Midbrain (tissue), 1 donor: ENCODE measurements at regions not wholly inside any gene's neighbourhood (a gene's known extent, or its start where the extent isn't known, plus 50 kb on each side); places are given as distances from the start of the nearest gene placed in this dataset.
"Not testable (repeated sequence)": the region's sequence is repeated elsewhere in the genome, so short reads cannot be mapped to it uniquely, and the experiment has no call there.

Experiments used
- DNase-seq: peaks from one replicate; lab custom pipeline; 2025; lab: John Stamatoyannopoulos, UW

- no peak for DNase-seq
These were observed 219.9 kb upstream of the IRS2 start for GRCh38 chr13:110006304-110006703.

DNA sequence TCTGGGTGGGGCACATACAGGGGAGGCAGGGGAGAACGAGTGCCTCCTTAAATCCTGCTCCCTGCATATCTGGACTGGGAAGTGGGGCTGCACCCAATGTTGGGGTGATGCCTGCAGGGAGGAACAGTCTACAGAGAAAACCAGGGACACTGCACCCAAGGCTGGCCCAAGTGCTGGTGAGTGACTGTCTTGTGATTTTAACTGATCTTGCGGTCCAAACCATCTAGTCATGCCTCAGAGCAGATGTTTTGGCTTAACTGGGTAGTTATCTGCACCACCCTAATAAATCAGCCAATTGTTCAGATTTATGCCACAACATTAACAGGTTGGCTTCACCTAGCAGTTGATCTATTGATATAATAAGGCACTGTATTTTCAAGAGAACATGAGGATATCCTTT lies 219.2 kb upstream of the IRS2 start:
- no peak for DNase-seq

- no peak for DNase-seq
These were observed 218.4 kb upstream of the IRS2 start for GRCh38 chr13:110004814-110005213.

DNA sequence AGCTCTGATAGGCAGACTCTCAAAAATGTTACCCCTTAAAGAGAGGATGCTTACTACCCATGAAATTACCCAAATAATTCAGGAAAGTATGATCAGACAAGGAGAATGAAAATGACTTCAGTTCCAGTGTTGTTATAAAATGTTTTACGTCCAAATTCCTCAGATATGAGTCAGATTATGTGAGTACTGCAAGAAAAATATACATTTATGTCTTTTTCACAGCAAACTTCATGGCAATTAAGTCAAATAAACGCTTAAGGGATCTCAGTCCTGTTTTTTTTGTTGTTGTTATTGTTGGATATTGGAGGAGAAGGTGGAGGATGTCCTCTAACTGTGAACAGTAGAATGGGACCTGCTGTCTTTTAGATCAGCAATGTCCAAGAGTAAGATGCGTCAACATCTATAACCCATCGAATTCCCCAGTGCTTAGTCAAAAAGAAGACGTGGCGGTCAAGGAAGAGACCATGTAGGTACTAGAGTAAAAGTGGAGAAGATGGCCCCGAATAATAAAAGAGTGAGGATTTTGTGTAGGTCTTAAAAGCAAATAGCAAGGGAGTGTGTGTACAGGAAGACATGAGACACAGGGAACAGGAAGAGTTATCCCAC lies 215.4 kb upstream of the IRS2 start:
- DNase-seq: no peak

GRCh38 chr13:110000534-110001345 lies 214.4 kb upstream of the IRS2 start:
- DNase-seq: no peak

GRCh38 chr13:109999659-110000533 lies 213.5 kb upstream of the IRS2 start:
- DNase-seq: no peak

DNA sequence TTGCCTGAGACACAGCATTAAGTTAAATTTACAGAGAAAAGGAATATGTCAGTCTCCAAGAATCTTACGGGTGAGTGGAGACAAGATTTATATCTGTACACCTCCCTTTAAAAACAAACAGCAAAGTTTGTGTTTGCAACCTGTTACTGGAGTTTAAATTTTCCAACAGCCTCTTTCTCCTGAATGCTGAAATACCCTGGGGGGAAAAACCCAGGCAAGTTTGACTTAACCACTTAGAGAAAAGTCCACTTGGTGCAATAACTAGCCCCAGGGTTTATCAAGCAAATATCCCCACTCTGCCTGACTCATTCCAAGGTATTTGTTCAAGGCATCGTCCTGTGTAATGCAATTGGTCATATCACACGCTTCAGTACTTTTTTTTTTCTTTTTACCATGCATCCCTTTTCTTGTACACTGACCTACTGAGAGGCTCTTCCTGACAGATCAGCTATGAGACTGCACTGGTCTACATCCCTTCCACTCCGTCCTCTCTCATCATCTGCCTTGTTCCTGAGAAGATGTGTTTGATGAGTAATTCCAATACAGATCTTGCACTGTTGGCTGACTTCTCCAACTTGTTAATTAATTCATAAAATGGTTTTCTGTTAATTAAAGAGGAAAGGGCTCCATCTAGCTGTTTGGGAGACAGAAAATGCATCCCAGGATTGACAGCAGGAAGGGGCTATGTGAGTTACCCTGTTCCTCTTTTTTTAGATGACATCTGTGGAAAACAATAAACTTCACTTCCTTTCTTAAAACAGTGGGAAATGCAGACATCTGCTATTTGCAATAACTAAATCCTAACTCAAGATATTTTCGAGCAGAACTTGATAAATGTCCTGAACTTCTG lies 212.5 kb upstream of the IRS2 start:
- peak; percentile 5 for DNase-seq

GRCh38 chr13:109998037-109998436 lies 211.7 kb upstream of the IRS2 start:
- no peak for DNase-seq

- not testable (repeated sequence) for DNase-seq
These were observed 210.7 kb upstream of the IRS2 start for GRCh38 chr13:109997056-109997595.

GRCh38 chr13:109996404-109996960 lies 210.1 kb upstream of the IRS2 start:
- no peak for DNase-seq

DNA sequence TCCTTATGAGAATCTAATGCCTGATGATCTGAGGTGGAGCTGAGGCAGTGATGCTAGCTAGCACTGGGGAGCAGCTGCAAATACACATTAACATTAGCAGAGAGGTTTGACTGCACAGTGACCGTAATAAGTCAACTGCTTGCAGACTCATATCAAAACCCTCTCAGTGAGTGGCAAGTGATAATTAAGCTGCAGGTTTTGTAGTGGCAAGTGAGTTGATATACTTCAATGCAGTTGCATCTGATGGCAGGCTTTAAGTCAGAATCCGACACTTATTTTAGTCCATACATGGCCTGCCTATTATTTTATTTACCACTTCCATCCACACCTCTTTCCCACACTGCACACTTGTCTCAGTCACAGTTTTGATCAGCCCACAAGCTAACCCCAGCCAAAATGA lies 209.2 kb upstream of the IRS2 start:
- DNase-seq: no peak

GRCh38 chr13:109990296-109990695 lies 203.9 kb upstream of the IRS2 start:
- no peak for DNase-seq

DNA sequence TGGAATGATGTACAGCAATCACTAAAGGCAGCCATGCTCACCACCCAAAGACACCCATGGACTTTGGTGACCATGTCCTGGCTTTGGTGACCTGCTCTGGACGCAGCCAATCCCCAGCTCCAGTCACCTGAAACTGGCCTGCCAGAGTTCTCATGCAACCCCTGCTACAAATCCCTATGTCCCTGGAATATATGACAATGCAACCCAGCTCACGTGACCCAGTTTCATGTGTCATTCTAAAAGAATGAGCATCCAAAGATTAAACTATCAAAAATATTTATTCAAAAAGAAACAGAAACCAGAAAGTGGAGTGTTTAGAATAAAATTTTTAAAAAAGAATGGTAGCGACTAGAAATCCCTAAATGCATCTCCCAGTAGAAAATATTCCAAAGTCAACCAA lies 203.3 kb upstream of the IRS2 start:
- no peak for DNase-seq

GRCh38 chr13:109989155-109989554 lies 202.8 kb upstream of the IRS2 start:
- DNase-seq: no peak

DNA sequence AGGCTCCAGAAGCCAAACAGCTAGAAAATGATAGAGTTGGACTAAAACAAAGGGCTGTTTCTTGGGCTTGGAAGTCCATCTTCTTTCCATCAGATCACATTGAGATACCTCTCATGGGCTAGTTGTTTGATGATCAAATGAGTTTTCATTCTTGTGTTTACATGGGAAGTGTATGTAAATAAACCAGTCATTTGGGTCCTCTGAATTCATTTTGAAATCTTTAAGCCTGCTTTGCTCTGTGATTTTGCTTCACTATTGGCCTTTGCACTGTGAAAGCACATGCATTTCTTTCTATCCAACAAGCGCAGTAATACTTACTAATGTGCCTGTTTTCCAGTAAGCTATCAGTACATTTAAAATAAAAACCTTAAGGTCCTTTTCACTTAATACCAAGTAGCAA lies 200.5 kb upstream of the IRS2 start:
- no peak for DNase-seq

- DNase-seq: no peak
These were observed 199.6 kb upstream of the IRS2 start for GRCh38 chr13:109985871-109986450.

GRCh38 chr13:109983447-109983846 lies 197.1 kb upstream of the IRS2 start:
- DNase-seq: no peak

- no peak for DNase-seq
These were observed 194.6 kb upstream of the IRS2 start for GRCh38 chr13:109981000-109981399.

DNA sequence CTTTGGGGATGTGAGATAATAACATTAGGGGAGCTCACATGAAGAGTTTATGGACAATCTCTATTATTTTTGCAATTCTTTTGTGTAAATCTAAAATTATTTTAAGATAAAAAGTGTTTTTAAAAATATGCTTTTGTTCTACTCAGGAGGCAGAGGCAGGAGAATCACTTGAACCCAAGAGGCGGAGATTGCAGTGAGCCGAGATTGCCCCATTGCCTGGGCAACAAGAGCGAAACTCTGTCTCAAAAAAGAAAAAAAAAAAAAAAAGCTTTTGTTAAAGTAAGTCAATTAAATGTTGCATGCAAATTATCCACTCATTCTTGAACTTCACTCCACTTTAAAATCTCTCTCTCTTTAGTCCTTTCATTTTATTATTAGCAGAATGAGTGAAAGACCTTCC lies 193.3 kb upstream of the IRS2 start:
- not testable (repeated sequence) for DNase-seq

DNA sequence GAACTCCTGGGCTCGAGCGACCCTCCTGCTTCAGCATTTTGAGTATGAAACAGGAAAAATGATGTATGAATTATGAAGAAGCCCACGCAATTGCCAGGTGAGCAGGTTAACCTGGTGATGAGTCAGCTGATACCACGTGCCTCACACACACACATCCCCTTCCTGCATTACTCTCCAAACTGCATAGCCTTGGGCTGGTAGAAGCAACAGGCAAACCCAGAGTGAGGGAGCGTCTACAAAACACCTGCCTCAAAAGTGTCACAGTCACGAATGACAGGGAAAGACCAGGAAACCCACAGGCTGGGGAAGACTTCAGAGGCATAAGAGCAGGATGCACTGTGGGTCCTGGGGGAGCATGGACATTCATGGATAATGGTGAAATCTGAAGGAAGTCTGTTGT lies 192.8 kb upstream of the IRS2 start:
- no peak for DNase-seq
